SK-N-MC (cell line): ENCODE measurements at regions not wholly inside any gene's neighbourhood (a gene's known extent, or its start where the extent isn't known, plus 50 kb on each side); places are given as distances from the start of the nearest gene placed in this dataset.

Experiments
- EZH2 ChIP-seq: fragments of 200-600 bp; sonication (generic); IDR thresholded peaks from one replicate; pipeline ENCODE4 v1.6.1; 2017; ENCODE audit warnings: antibody characterized with exemption
- POLR2AphosphoS5 ChIP-seq: IDR thresholded peaks from 2 replicates; pipeline ENCODE4 v1.6.1; 2012; ENCODE audit warnings: mild to moderate bottlenecking, low read depth, low read length, borderline replicate concordance

GRCh38 chr10:130425169-130425568 lies 289.0 kb downstream of the GLRX3 start:
- TF ChIP-seq EZH2 (no peak), POLR2AphosphoS5 (no peak)
